ENCODE measurements at regions not wholly inside any gene's neighbourhood (a gene's known extent, or its start where the extent isn't known, plus 50 kb on each side); places are given as distances from the start of the nearest gene placed in this dataset.
A peak's percentile ranks its signal among the peaks of the same experiment; 100 is the strongest.

GRCh38 chr9:107744873-107745272 lies 255.3 kb upstream of the KLF4 start:
- ChIA-PET POLR2A (no interaction called here), CTCF (interaction anchor here (0.7 kb wide), 1 partner anchor 264 kb away, joined by 3 read pairs; no protein-coding TSS in a partner anchor)
- TF ChIP-seq TCF7L2 (IDR thresholded peaks at IDR 0.05; ENCODE audit: borderline replicate concordance, low read depth, low read length), result no peak
- TF ChIP-seq ZNF501 (tag by site-specific recombination; IDR thresholded peaks at IDR 0.05), result no peak
- H3K9me3 ChIP-seq (ENCODE audit: control insufficient read depth, insufficient read depth, low read depth, low read length), result no peaks in the 10 kb centered on the region
- H3K4me3 ChIP-seq (ENCODE audit: low read depth, low read length), result no peak overlapping the region
- 0 out of 2 replicates have a peak, but pooled peaks cover under 1% of the 10 kb centered on the region for H3K4me1 ChIP-seq (ENCODE audit: control insufficient read depth, insufficient read depth, low read length)
- no peaks in the 10 kb centered on the region for H3K36me3 ChIP-seq (ENCODE audit: control insufficient read depth in 2 of 2, insufficient read depth in 1 of 2, low read length in 2 of 2)
- no peak overlapping the region for H3K27ac ChIP-seq (ENCODE audit: extremely low read depth, low read depth, low read length)

GRCh38 chr9:107742531-107743309 lies 253.2 kb upstream of the KLF4 start:
- Histone ChIP-seq H3K4me3 (ENCODE audit: low read depth, low read length) (no peak overlapping the region), H3K4me1 (ENCODE audit: control insufficient read depth, insufficient read depth, low read length) (no peaks in the 10 kb centered on the region; the same call in 1 of the 2 replicates), H3K9me3 (ENCODE audit: control insufficient read depth, insufficient read depth, low read depth, low read length) (no peaks in the 10 kb centered on the region), H3K27ac (ENCODE audit: extremely low read depth, low read depth, low read length) (no peak overlapping the region), H3K36me3 (ENCODE audit: control insufficient read depth in 2 of 2, insufficient read depth in 1 of 2, low read length in 2 of 2) (no peaks in the 10 kb centered on the region)
- TF ChIP-seq ZNF223 (tag by site-specific recombination; IDR thresholded peaks at IDR 0.05), result no peak
- TF ChIP-seq ZNF558 (tag by site-specific recombination; IDR thresholded peaks at IDR 0.05), result no peak
- TF ChIP-seq GLIS2 (tag by site-specific recombination; IDR thresholded peaks at IDR 0.05), result no peak
- TF ChIP-seq SETDB1 (IDR thresholded peaks at IDR 0.05; ENCODE audit: insufficient read length, low read length), result no peak
- no peak for TF ChIP-seq ZNF114 (tag by site-specific recombination; IDR thresholded peaks at IDR 0.05)
- TF ChIP-seq TCF7L2 (IDR thresholded peaks at IDR 0.05; ENCODE audit: borderline replicate concordance, low read depth, low read length), result no peak
- TF ChIP-seq ZNF398 (tag by site-specific recombination; IDR thresholded peaks at IDR 0.05), result no peak
- TF ChIP-seq BCL6B (tag by site-specific recombination; IDR thresholded peaks at IDR 0.05), result no peak
- no peak for TF ChIP-seq MYNN (tag by site-specific recombination; IDR thresholded peaks at IDR 0.05; ENCODE audit: borderline replicate concordance)
- no peak for TF ChIP-seq ZNF571 (tag by site-specific recombination; IDR thresholded peaks at IDR 0.05)
- TF ChIP-seq ZFP41 (tag by site-specific recombination; IDR thresholded peaks at IDR 0.05; ENCODE audit: borderline replicate concordance), result no peak
- no peak for TF ChIP-seq ZNF2 (tag by site-specific recombination; IDR thresholded peaks at IDR 0.05)
- TF ChIP-seq ZNF335 (tag by site-specific recombination; conservative IDR thresholded peaks at IDR 0.05), result no peak
- TF ChIP-seq YY2 (tag by site-specific recombination; IDR thresholded peaks at IDR 0.05), result no peak
- POLR2A ChIA-PET, result no interaction called here
- CTCF ChIA-PET, result no interaction called here

GRCh38 chr9:107740088-107740980 lies 250.8 kb upstream of the KLF4 start:
- no peaks in the 10 kb centered on the region for H3K36me3 ChIP-seq (ENCODE audit: control insufficient read depth in 2 of 2, insufficient read depth in 1 of 2, low read length in 2 of 2)
- H3K4me3 ChIP-seq (ENCODE audit: low read depth, low read length), result no peak overlapping the region
- ChIA-PET POLR2A (interaction anchor here (0.6 kb wide), 1 partner anchor 1206 kb away, joined by 4 read pairs; no protein-coding TSS in a partner anchor), CTCF (no interaction called here)
- H3K4me1 ChIP-seq (ENCODE audit: control insufficient read depth, insufficient read depth, low read length), result no peaks in the 10 kb centered on the region; the same call in 1 of the 2 replicates
- H3K9me3 ChIP-seq (ENCODE audit: control insufficient read depth, insufficient read depth, low read depth, low read length), result no peaks in the 10 kb centered on the region
- TF ChIP-seq ZNF335 (tag by site-specific recombination; conservative IDR thresholded peaks at IDR 0.05), result peak; percentile 1; the same call in 1 of the 2 replicates
- no peak for TF ChIP-seq TCF7L2 (IDR thresholded peaks at IDR 0.05; ENCODE audit: borderline replicate concordance, low read depth, low read length)
- H3K27ac ChIP-seq (ENCODE audit: extremely low read depth, low read depth, low read length), result no peak overlapping the region
